MM.1S (cell line): ENCODE measurements at regions not wholly inside any gene's neighbourhood (a gene's known extent, or its start where the extent isn't known, plus 50 kb on each side); places are given as distances from the start of the nearest gene placed in this dataset.

Source experiments
- DNase-seq: peaks from one replicate; pipeline ENCODE4 v3.0.0-alpha.2; 2015
- H2AFZ ChIP-seq: fragments of 300-600 bp; sonication (generic); 2 replicates; pipeline ENCODE4 v1.6.0; 2016; ENCODE audit warnings: antibody characterized with exemption, low read length
- H3F3A ChIP-seq: fragments of 300-600 bp; sonication (generic); 2 replicates; pipeline ENCODE4 v1.6.1; 2016; ENCODE audit warnings: mild to moderate bottlenecking, antibody characterized with exemption, low read length, moderate library complexity, mixed read lengths; ENCODE audit not compliant: insufficient read depth
- H3K27ac ChIP-seq: fragments of 300-600 bp; sonication (generic); 2 replicates; pipeline ENCODE4 v1.5.1; 2016; ENCODE audit warnings: mild to moderate bottlenecking, low read length
- H3K27me3 ChIP-seq: fragments of 300-600 bp; sonication (generic); replicated peaks from 2 replicates; pipeline ENCODE4 v1.6.0; 2016; ENCODE audit warnings: low read length; ENCODE audit not compliant: insufficient read depth
- H3K36me3 ChIP-seq: fragments of 300-600 bp; sonication (generic); replicated peaks from 2 replicates; pipeline ENCODE4 v1.6.1; 2016; ENCODE audit warnings: mild to moderate bottlenecking, low read length, mixed read lengths; ENCODE audit not compliant: insufficient read depth
- H3K4me1 ChIP-seq: fragments of 300-600 bp; sonication (generic); 2 replicates; pipeline ENCODE4 v1.6.1; 2016; ENCODE audit warnings: low read length, mixed read lengths
- H3K4me2 ChIP-seq: fragments of 300-600 bp; sonication (generic); 2 replicates; pipeline ENCODE4 v1.6.0; 2016; ENCODE audit warnings: low read depth, low read length
- H3K4me3 ChIP-seq: fragments of 300-600 bp; sonication (generic); 2 replicates; pipeline ENCODE4 v1.5.1; 2016; ENCODE audit warnings: low read length, mixed read lengths
- H3K79me2 ChIP-seq: fragments of 300-600 bp; sonication (generic); 2 replicates; pipeline ENCODE4 v1.6.1; 2016; ENCODE audit warnings: mixed run types, low read length, mixed read lengths
- H3K9ac ChIP-seq: fragments of 300-600 bp; sonication (generic); 2 replicates; pipeline ENCODE4 v1.6.1; 2016; ENCODE audit warnings: low read length, mixed read lengths
- H3K9me2 ChIP-seq: fragments of 300-600 bp; sonication (generic); replicated peaks from 2 replicates; pipeline ENCODE4 v1.6.1; 2016; ENCODE audit warnings: mild to moderate bottlenecking, low read length, mixed read lengths; ENCODE audit not compliant: insufficient read depth
- H3K9me3 ChIP-seq: fragments of 300-600 bp; sonication (generic); replicated peaks from 2 replicates; pipeline ENCODE4 v1.6.1; 2016; ENCODE audit warnings: mild to moderate bottlenecking, low read length, mixed read lengths; ENCODE audit not compliant: insufficient read depth
- H4K20me1 ChIP-seq: fragments of 300-600 bp; sonication (generic); 2 replicates; pipeline ENCODE4 v1.6.1; 2016; ENCODE audit warnings: mild to moderate bottlenecking, low read length, moderate library complexity, mixed read lengths; ENCODE audit not compliant: insufficient read depth
- EZH2 ChIP-seq: fragments of 300-600 bp; sonication (generic); optimal IDR thresholded peaks from 2 replicates; pipeline ENCODE3; 2017; ENCODE audit warnings: low read depth, mild to moderate bottlenecking, antibody characterized with exemption, low read length, mixed read lengths
- EZH2phosphoT487 ChIP-seq: fragments of 300-600 bp; sonication (generic); IDR thresholded peaks from 2 replicates; pipeline ENCODE4 v1.6.1; 2018; ENCODE audit warnings: antibody characterized with exemption, low read length
- TF ChIP-seq, protein P1 (sequence below): fragments of 300-600 bp; sonication (generic); IDR thresholded peaks from 2 replicates; pipeline ENCODE4 v1.5.1; 2016; ENCODE audit warnings: antibody characterized with exemption, low read length, mixed read lengths

GRCh38 chr19:5222178-5222577 is 118.4 kb downstream of the PTPRS start:
- Histone ChIP-seq H3K36me3 (no peaks in the 10 kb centered on the region), H3K27ac (no peak overlapping the region), H2AFZ (no peak overlapping the region), H3K4me1 (no peaks in the 10 kb centered on the region), H3K79me2 (no peaks in the 10 kb centered on the region), H3K9me3 (no peaks in the 10 kb centered on the region), H3K9ac (no peak overlapping the region), H3K9me2 (no peaks in the 10 kb centered on the region), H3K4me2 (no peak overlapping the region), H3K4me3 (no peak overlapping the region), H3F3A (no peaks in the 10 kb centered on the region), H3K27me3 (peaks cover 81% of the 10 kb centered on the region), H4K20me1 (no peaks in the 10 kb centered on the region)
- no peak for DNase-seq
- TF ChIP-seq, protein P1, sequence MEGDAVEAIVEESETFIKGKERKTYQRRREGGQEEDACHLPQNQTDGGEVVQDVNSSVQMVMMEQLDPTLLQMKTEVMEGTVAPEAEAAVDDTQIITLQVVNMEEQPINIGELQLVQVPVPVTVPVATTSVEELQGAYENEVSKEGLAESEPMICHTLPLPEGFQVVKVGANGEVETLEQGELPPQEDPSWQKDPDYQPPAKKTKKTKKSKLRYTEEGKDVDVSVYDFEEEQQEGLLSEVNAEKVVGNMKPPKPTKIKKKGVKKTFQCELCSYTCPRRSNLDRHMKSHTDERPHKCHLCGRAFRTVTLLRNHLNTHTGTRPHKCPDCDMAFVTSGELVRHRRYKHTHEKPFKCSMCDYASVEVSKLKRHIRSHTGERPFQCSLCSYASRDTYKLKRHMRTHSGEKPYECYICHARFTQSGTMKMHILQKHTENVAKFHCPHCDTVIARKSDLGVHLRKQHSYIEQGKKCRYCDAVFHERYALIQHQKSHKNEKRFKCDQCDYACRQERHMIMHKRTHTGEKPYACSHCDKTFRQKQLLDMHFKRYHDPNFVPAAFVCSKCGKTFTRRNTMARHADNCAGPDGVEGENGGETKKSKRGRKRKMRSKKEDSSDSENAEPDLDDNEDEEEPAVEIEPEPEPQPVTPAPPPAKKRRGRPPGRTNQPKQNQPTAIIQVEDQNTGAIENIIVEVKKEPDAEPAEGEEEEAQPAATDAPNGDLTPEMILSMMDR: no peak
- TF ChIP-seq EZH2 (no peak), EZH2phosphoT487 (no peak)

- Histone ChIP-seq H3K79me2 (no peaks in the 10 kb centered on the region), H3K9ac (no peak overlapping the region), H3F3A (no peaks in the 10 kb centered on the region), H2AFZ (no peak overlapping the region), H3K9me3 (no peaks in the 10 kb centered on the region), H3K36me3 (no peaks in the 10 kb centered on the region), H3K4me1 (no peaks in the 10 kb centered on the region), H3K27ac (no peak overlapping the region), H3K4me3 (no peak overlapping the region), H3K9me2 (no peaks in the 10 kb centered on the region), H3K27me3 (peaks cover 86% of the 10 kb centered on the region), H3K4me2 (no peak overlapping the region), H4K20me1 (no peaks in the 10 kb centered on the region)
- TF ChIP-seq, protein P1: no peak
- TF ChIP-seq EZH2phosphoT487: no peak
- DNase-seq: no peak
These were observed 119.7 kb downstream of the PTPRS start for GRCh38 chr19:5220866-5221265.

DNA sequence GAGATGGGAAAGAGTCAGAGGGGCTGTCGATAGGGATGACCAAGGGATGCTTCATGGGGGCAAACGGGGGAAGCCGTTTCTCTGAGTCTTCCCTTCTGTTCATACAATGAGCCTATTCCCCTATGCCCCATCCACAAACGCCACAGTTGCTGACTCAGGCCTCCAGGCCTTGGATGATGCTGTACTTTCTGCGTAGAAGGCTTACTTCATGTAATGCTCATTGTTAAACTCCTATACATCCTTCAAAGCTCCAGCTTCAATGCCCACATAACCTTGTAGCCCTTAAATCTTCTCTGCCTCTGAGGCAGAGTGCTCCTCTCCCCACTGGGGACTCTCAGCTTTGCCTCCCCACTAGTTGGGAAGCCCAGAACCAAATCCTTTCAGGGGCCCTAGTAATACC is 120.3 kb downstream of the PTPRS start:
- no peaks in the 10 kb centered on the region for H3K9me2 ChIP-seq

More for the DNA sequence above, 120.3 kb downstream of the PTPRS start:
- Histone ChIP-seq H3K9ac (no peak overlapping the region), H3K36me3 (no peaks in the 10 kb centered on the region), H3K9me3 (no peaks in the 10 kb centered on the region), H3K27ac (no peak overlapping the region), H4K20me1 (no peaks in the 10 kb centered on the region), H3K4me2 (no peak overlapping the region), H3K79me2 (no peaks in the 10 kb centered on the region), H2AFZ (no peak overlapping the region), H3K4me1 (no peaks in the 10 kb centered on the region), H3F3A (no peaks in the 10 kb centered on the region), H3K27me3 (peaks cover 91% of the 10 kb centered on the region), H3K4me3 (no peak overlapping the region)
- DNase-seq: no peak
- TF ChIP-seq, protein P1: no peak
- TF ChIP-seq EZH2phosphoT487 (no peak), EZH2 (no peak)
